H1 (cell line): ENCODE measurements at regions not wholly inside any gene's neighbourhood (a gene's known extent, or its start where the extent isn't known, plus 50 kb on each side); places are given as distances from the start of the nearest gene placed in this dataset.

ENCODE experiments used
- NANOG ChIP-seq: IDR thresholded peaks from 2 replicates; pipeline ENCODE4 v1.6.1; 2011; ENCODE audit warnings: low read length, low read depth, mild to moderate bottlenecking, inconsistent platforms; ENCODE audit not compliant: insufficient read depth, poor library complexity, severe bottlenecking
- TAF1 ChIP-seq: IDR thresholded peaks from 2 replicates; pipeline ENCODE4 v1.6.1; 2011; ENCODE audit warnings: mild to moderate bottlenecking, low read depth, low read length
- TCF12 ChIP-seq: IDR thresholded peaks from 2 replicates; pipeline ENCODE4 v1.6.1; 2011; ENCODE audit warnings: low read depth, mild to moderate bottlenecking, low read length
- YY1 ChIP-seq: IDR thresholded peaks from 2 replicates; pipeline ENCODE4 v1.6.1; 2011; ENCODE audit warnings: low read depth, mild to moderate bottlenecking, low read length
- TF ChIP-seq, protein P1 (sequence below): IDR thresholded peaks from 2 replicates; pipeline ENCODE4 v1.6.1; 2012; ENCODE audit warnings: inconsistent platforms

DNA sequence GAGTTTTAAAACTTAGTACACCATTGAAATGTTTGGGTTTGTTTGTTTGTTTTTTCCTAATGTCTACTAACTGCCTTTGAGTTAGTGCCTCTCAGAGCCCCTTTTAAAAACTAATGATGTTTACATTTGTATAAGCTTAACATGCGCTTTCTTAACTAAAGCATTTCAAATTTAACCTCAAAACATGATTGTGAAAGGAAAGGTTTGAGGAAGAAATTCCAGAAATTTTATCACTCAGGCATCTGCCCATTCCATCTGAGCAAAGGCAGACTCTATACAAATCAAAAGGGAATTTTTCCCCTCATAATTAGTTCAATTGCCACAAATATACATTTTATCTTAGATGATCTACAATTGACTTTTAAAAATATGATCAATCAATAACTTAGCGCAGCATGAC is 230.7 kb upstream of the CAND1 start (continued):
- TF ChIP-seq, protein P1, sequence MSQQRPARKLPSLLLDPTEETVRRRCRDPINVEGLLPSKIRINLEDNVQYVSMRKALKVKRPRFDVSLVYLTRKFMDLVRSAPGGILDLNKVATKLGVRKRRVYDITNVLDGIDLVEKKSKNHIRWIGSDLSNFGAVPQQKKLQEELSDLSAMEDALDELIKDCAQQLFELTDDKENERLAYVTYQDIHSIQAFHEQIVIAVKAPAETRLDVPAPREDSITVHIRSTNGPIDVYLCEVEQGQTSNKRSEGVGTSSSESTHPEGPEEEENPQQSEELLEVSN = no peak
- TF ChIP-seq TCF12 (no peak), YY1 (no peak), NANOG (no peak), TAF1 (no peak)
